Activated naive CD8-positive, alpha-beta T cell treated with anti-CD3 and anti-CD28 coated beads, Interleukin-2, amount 50 U/mL, for 24 hours (primary cell): ENCODE measurements at regions not wholly inside any gene's neighbourhood (a gene's known extent, or its start where the extent isn't known, plus 50 kb on each side); places are given as distances from the start of the nearest gene placed in this dataset.
A peak's percentile ranks its signal among the peaks of the same experiment; 100 is the strongest.

Experiments
- ATAC-seq: fragments of 150-1000 bp; cut with Tn5 transposase; one replicate; pipeline ENCODE4 v1.10.0; 2021
- DNase-seq: peaks from one replicate; pipeline ENCODE4 v3.0.0; 2021
- H3K27ac Mint-ChIP-seq: one replicate; pipeline ENCODE4 v1.8.0; 2021; ENCODE audit warnings: mild to moderate bottlenecking, mixed read lengths
- H3K27me3 Mint-ChIP-seq: one replicate; pipeline ENCODE4 v1.8.0; 2021; ENCODE audit warnings: mixed read lengths
- H3K36me3 Mint-ChIP-seq: one replicate; pipeline ENCODE4 v1.8.0; 2021; ENCODE audit warnings: low read depth, mixed read lengths
- H3K4me1 Mint-ChIP-seq: one replicate; pipeline ENCODE4 v1.8.0; 2021; ENCODE audit warnings: mixed read lengths
- H3K4me3 Mint-ChIP-seq: one replicate; pipeline ENCODE4 v1.8.0; 2021; ENCODE audit warnings: mild to moderate bottlenecking, moderate library complexity, mixed read lengths
- H3K9me3 Mint-ChIP-seq: one replicate; pipeline ENCODE4 v1.8.0; 2021; ENCODE audit warnings: mixed read lengths

GRCh38 chr3:101940521-101941317 is 91.4 kb downstream of the NFKBIZ start:
- Mint-ChIP-seq H3K4me1 (peaks cover 28% of the 10 kb centered on the region), H3K36me3 (no peaks in the 10 kb centered on the region), H3K4me3 (no peak overlapping the region), H3K27ac (no peak overlapping the region), H3K27me3 (no peaks in the 10 kb centered on the region), H3K9me3 (no peaks in the 10 kb centered on the region)
- DNase-seq: peak; percentile 41
- ATAC-seq: no peak

DNA sequence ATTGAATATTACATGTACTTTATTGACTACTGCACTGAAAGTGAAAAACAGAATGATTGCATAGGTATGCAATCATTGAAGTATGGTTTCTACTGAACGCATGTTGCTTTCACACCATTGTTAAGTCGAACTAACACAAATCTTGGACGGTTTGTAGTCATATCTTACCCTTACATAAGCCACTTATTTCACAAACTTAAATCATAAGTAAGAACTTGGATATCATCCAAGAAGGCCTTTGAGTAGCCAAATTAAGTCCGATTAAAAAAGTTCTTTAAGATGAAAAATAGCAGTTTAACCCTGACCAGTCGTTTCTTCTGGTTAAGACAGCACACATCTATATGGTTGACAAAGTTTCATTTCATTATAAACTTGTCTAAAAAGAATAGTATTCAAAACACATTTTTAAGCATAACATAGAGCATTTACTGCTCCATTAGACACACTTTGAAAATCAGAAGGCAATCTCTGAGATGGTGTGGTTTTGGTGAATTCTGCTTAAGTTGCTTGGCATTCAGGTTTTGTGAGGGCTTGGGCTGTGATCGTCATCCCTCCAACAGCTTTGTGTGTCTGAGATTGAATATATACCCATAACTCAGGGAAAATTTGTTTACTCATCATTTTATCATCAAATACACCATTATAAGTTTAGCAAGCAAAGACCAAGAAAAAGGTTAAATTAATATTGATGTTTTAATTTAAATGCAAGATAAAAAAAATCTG is 92.2 kb downstream of the NFKBIZ start:
- DNase-seq: no peak
- no peak overlapping the region for H3K27ac Mint-ChIP-seq
- H3K27me3 Mint-ChIP-seq: no peaks in the 10 kb centered on the region
- no peak overlapping the region for H3K4me3 Mint-ChIP-seq
- no peaks in the 10 kb centered on the region for H3K9me3 Mint-ChIP-seq
- no peak for ATAC-seq
- peaks cover 34% of the 10 kb centered on the region for H3K4me1 Mint-ChIP-seq
- H3K36me3 Mint-ChIP-seq: no peaks in the 10 kb centered on the region

DNA sequence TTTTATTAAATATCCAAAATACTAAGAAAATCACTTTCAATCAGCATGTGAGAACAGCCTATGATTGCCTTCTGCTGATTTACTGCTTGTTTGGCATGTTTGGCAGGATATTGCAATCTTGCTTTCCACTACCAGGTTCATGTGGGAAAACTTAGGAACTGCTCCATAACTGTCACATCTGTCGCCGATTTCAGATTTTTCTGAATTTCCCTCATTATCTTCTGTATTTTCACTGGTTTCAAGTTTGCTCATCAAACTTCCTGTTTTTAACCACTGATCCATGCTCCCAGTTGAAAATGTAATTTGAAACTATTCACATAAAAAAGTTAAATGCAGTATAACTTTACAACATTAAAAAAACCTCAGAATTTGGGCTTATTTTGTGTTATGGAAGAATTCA is 93.0 kb downstream of the NFKBIZ start:
- H3K27ac Mint-ChIP-seq: no peak overlapping the region

DNA sequence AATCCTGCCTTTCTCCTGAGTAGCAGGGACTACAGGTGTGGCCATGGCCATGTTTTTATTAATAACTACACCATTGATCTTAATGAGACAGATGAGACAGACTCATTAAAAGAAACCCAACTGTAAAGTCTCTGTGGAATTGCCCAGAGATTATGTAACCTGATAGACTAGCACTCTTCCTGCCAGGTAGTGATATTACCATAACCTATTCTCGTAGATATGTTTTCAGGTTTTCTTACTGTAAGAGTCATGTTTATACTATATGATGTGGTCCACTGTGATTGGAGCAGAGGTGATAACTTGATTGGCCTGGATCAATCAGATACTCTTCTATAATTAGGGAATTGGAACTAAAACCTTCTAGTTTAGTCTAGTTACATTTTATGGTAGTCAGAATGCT is 93.7 kb downstream of the NFKBIZ start:
- H3K4me1 Mint-ChIP-seq: peaks cover 39% of the 10 kb centered on the region
- no peaks in the 10 kb centered on the region for H3K36me3 Mint-ChIP-seq
- DNase-seq (no peak), ATAC-seq (no peak)
- H3K9me3 Mint-ChIP-seq: peaks cover 2% of the 10 kb centered on the region
- no peak overlapping the region for H3K4me3 Mint-ChIP-seq
- no peak overlapping the region for H3K27ac Mint-ChIP-seq
- H3K27me3 Mint-ChIP-seq: no peaks in the 10 kb centered on the region

More for the DNA sequence above, 93.0 kb downstream of the NFKBIZ start:
- H3K27me3 Mint-ChIP-seq: no peaks in the 10 kb centered on the region
- no peaks in the 10 kb centered on the region for H3K9me3 Mint-ChIP-seq
- H3K4me1 Mint-ChIP-seq: peaks cover 39% of the 10 kb centered on the region
- H3K36me3 Mint-ChIP-seq: no peaks in the 10 kb centered on the region
- no peak for DNase-seq
- no peak overlapping the region for H3K4me3 Mint-ChIP-seq
- ATAC-seq: no peak

GRCh38 chr3:101944308-101944707 is 95.0 kb downstream of the NFKBIZ start:
- Mint-ChIP-seq H3K4me1 (peaks cover 45% of the 10 kb centered on the region), H3K36me3 (no peaks in the 10 kb centered on the region), H3K27me3 (no peaks in the 10 kb centered on the region), H3K9me3 (peaks cover 9% of the 10 kb centered on the region), H3K4me3 (no peak overlapping the region), H3K27ac (no peak overlapping the region)
- no peak for ATAC-seq
- DNase-seq: no peak

- DNase-seq (no peak), ATAC-seq (no peak)
- Mint-ChIP-seq H3K4me3 (peak overlapping the region; percentile 0), H3K4me1 (peaks cover 62% of the 10 kb centered on the region), H3K27ac (peak overlapping the region; percentile 81), H3K27me3 (no peaks in the 10 kb centered on the region), H3K9me3 (peaks cover 17% of the 10 kb centered on the region), H3K36me3 (no peaks in the 10 kb centered on the region)
Observed at GRCh38 chr3:101945980-101946379, 96.7 kb downstream of the NFKBIZ start.

DNA sequence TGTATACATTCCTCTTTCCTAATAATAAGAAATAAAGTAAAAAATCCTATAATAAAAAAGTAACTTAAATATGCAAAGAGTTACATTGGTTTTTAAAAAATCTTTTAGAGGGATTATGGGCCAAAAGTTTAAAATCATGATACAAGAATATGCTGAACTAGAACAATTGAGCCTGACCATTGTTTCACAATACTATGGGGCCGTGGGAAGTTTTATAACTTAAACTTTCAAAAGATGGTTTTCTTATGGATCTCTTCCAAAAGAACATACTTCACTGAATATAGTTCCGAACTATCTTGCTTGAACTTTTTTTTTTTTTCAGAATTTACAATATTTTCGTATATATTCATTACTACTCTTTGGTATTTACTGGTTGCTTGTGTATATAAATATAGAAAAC is 97.6 kb downstream of the NFKBIZ start:
- no peak for DNase-seq
- H3K9me3 Mint-ChIP-seq: peaks cover 17% of the 10 kb centered on the region
- H3K4me3 Mint-ChIP-seq: no peak overlapping the region
- H3K4me1 Mint-ChIP-seq: peaks cover 64% of the 10 kb centered on the region
- no peaks in the 10 kb centered on the region for H3K36me3 Mint-ChIP-seq
- H3K27me3 Mint-ChIP-seq: no peaks in the 10 kb centered on the region
- no peak for ATAC-seq
- peak overlapping the region; percentile 41 for H3K27ac Mint-ChIP-seq

DNA sequence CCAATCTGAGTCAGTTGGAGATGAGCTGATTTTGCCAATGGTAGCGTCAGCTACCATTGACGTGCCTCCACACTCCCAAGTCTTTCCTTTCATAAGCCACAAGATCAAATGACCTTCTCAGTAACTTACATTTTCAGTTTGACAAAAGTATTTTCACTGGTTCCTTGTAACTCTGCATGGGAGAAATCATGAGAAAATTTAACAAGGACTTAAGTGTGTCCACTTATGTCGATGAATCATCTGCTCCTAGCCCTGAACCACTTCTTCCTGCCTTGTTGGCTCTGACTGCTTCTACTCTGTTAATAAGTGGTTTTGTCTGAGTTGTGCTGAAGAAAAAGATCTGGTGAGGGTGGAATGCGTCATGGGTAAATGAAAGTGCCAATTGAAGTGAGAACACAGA is 101.2 kb downstream of the NFKBIZ start:
- H3K36me3 Mint-ChIP-seq: no peaks in the 10 kb centered on the region
- peak; percentile 96 for ATAC-seq

DNA sequence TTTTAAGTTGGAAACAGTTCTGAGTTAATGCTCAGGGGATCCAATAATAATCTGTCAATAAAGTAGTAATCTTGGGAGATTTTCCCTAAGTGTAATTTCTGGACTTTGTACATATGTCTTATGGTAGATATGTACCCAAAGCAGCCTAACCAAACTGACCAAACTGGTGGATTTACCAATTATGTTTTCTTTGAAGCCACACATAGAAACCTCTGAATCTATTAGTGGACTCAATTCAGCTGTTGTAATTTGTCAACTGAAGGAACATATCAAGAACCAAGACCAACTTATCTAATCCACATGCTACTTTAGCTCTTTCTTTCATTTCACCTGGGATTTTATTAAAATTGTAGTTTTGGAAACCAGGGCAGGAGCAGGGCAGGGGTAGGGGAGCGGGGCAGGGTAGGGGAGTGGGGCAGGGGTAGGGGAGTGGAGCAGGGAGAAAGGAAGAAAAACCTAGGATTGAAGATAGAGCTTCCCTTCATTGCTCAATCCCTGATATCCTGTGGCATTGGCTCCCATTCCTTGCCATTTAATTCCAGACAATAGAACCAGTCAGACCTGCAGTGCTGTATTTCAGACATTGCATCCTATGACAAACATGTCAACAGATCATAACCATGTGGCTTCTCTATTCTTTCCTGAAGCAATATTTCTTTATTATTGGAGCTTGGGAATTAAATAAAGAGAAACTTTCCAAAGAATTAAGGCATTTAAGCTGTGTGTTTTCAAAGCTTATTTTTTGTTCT is 101.8 kb downstream of the NFKBIZ start:
- H3K9me3 Mint-ChIP-seq: peaks cover 21% of the 10 kb centered on the region
- peak overlapping the region; percentile 87 for H3K27ac Mint-ChIP-seq
- no peaks in the 10 kb centered on the region for H3K36me3 Mint-ChIP-seq
- no peaks in the 10 kb centered on the region for H3K27me3 Mint-ChIP-seq
- DNase-seq (no peak), ATAC-seq (no peak)
- H3K4me1 Mint-ChIP-seq: peaks cover 32% of the 10 kb centered on the region
- H3K4me3 Mint-ChIP-seq: peak overlapping the region; percentile 38

More for the DNA sequence above, 101.2 kb downstream of the NFKBIZ start:
- peak overlapping the region; percentile 87 for H3K27ac Mint-ChIP-seq
- DNase-seq: no peak
- H3K27me3 Mint-ChIP-seq: no peaks in the 10 kb centered on the region
- H3K4me1 Mint-ChIP-seq: peaks cover 37% of the 10 kb centered on the region
- peak overlapping the region; percentile 38 for H3K4me3 Mint-ChIP-seq
- peaks cover 21% of the 10 kb centered on the region for H3K9me3 Mint-ChIP-seq

- Mint-ChIP-seq H3K9me3 (peaks cover 11% of the 10 kb centered on the region), H3K36me3 (no peaks in the 10 kb centered on the region), H3K4me3 (no peak overlapping the region), H3K27me3 (no peaks in the 10 kb centered on the region), H3K4me1 (peaks cover 18% of the 10 kb centered on the region), H3K27ac (no peak overlapping the region)
- ATAC-seq: no peak
- no peak for DNase-seq
Observed at GRCh38 chr3:101954361-101954760, 105.0 kb downstream of the NFKBIZ start.

DNA sequence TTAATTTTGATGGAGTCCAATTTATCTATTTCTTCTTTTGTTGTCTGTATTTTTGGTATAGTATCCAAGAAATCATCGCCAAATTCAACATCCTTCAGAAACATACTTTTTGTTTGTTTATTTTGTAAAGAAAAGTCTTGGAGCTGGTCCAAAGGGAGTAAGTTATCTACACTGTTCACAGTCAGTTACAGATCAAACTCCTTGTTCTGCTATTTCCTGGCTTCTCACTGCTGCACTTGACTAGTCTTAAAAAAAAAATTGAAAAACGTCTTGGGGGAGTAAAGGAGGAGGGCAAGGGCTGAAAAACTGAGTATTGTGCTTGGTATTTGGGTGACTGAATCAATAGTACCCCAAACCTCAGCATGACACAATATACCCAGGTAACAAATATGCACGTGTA is 105.6 kb downstream of the NFKBIZ start:
- DNase-seq (no peak), ATAC-seq (no peak)
- Mint-ChIP-seq H3K36me3 (no peaks in the 10 kb centered on the region), H3K9me3 (peaks cover 10% of the 10 kb centered on the region), H3K27ac (no peak overlapping the region), H3K27me3 (no peaks in the 10 kb centered on the region), H3K4me1 (peaks cover 12% of the 10 kb centered on the region), H3K4me3 (no peak overlapping the region)

- Mint-ChIP-seq H3K36me3 (peaks cover 2% of the 10 kb centered on the region), H3K9me3 (peaks cover 4% of the 10 kb centered on the region), H3K27ac (peak overlapping the region; percentile 65), H3K4me1 (peaks cover 35% of the 10 kb centered on the region), H3K4me3 (no peak overlapping the region), H3K27me3 (no peaks in the 10 kb centered on the region)
- no peak for DNase-seq
- peak; percentile 48 for ATAC-seq
Observed at GRCh38 chr3:101962055-101962454, 112.7 kb downstream of the NFKBIZ start.

- peaks cover 2% of the 10 kb centered on the region for H3K36me3 Mint-ChIP-seq
- peak; percentile 72 for ATAC-seq
- DNase-seq: peak; percentile 31
- peak overlapping the region; percentile 4 for H3K4me3 Mint-ChIP-seq
- H3K4me1 Mint-ChIP-seq: peaks cover 35% of the 10 kb centered on the region
- peaks cover 4% of the 10 kb centered on the region for H3K9me3 Mint-ChIP-seq
- H3K27me3 Mint-ChIP-seq: no peaks in the 10 kb centered on the region
- peak overlapping the region; percentile 67 for H3K27ac Mint-ChIP-seq
Observed at GRCh38 chr3:101963902-101964362, 114.6 kb downstream of the NFKBIZ start.

- no peak for ATAC-seq
- Mint-ChIP-seq H3K27me3 (no peaks in the 10 kb centered on the region), H3K4me3 (no peak overlapping the region), H3K36me3 (peaks cover 2% of the 10 kb centered on the region), H3K9me3 (peaks cover 7% of the 10 kb centered on the region), H3K4me1 (peaks cover 35% of the 10 kb centered on the region), H3K27ac (no peak overlapping the region)
- no peak for DNase-seq
Observed at GRCh38 chr3:101964861-101965260, 115.5 kb downstream of the NFKBIZ start.
